ENCODE measurements at regions not wholly inside any gene's neighbourhood (a gene's known extent, or its start where the extent isn't known, plus 50 kb on each side); places are given as distances from the start of the nearest gene placed in this dataset.

DNA sequence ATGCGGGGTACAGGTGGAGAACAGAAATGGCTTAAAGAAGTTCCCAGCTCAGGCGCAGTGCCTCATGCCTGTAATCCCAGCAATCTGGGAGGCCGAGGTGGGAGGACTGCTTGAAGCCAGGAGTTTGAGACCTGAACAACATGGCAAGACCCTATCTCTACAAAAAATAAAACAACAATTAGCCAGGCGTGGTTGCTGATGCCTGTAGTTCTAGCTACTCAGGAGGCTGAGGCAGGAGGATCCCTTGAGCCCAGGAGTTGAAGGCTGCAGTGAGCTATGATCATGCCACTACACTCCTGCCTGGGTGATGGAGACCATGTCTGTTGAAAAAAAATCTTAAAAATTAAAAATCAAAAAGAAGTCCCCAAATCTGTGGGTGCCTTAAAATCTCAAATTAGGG, 228.3 kb upstream of the WSB1 start:
- TF ChIP-seq POLR2A (IDR thresholded peaks at IDR 0.05) = no peak
- TF ChIP-seq CTCF (IDR thresholded peaks at IDR 0.05) = no peak
